ENCODE measurements at regions not wholly inside any gene's neighbourhood (a gene's known extent, or its start where the extent isn't known, plus 50 kb on each side); places are given as distances from the start of the nearest gene placed in this dataset.

GRCh38 chr9:109868722-109869121 is 88.7 kb downstream of the PALM2AKAP2 start:
- Histone ChIP-seq H4K5ac (ENCODE audit: low read depth, low read length) (no peak overlapping the region), H3K56ac (ENCODE audit: extremely low read depth, insufficient read depth, low read length) (no peak overlapping the region), H4K91ac (ENCODE audit: insufficient read depth, low read depth, low read length) (no peak overlapping the region), H3K27ac (ENCODE audit: insufficient read depth, low read length) (no peak overlapping the region), H3K27me3 (ENCODE audit: control insufficient read depth, insufficient read depth, low read length) (no peaks in the 10 kb centered on the region), H3K23ac (ENCODE audit: low read depth, low read length) (no peak overlapping the region), H3K4me2 (ENCODE audit: low read depth, low read length) (no peak overlapping the region), H3K36me3 (ENCODE audit: control insufficient read depth, insufficient read depth, low read length) (0 out of 2 replicates have a peak, but pooled peaks cover 2% of the 10 kb centered on the region), H2AK9ac (replicated peaks; ENCODE audit: low read depth, low read length, poor library complexity) (no peak overlapping the region), H4K20me1 (ENCODE audit: insufficient read depth, low read length) (peaks cover 26% of the 10 kb centered on the region; the same call in 1 of the 2 replicates), H2BK120ac (ENCODE audit: low read depth, low read length) (no peak overlapping the region), H3K79me1 (ENCODE audit: low read depth in 1 of 2, low read length in 2 of 2) (peaks cover 26 to 55% of the 10 kb centered on the region in 2 experiments), H3K4me1 (ENCODE audit: control insufficient read depth, insufficient read depth, low read length) (peaks cover 6% of the 10 kb centered on the region), H3K9ac (ENCODE audit: low read depth, low read length) (no peak overlapping the region), H2AK5ac (ENCODE audit: low read depth, low read length) (no peak overlapping the region), H3K9me1 (ENCODE audit: insufficient read depth, low read length) (peaks cover 10% of the 10 kb centered on the region; the same call in 1 of the 2 replicates), H2BK15ac (ENCODE audit: low read depth, low read length) (no peak overlapping the region), H2BK20ac (ENCODE audit: low read depth, low read length) (no peak overlapping the region), H2AFZ (replicated peaks; ENCODE audit: low read length, poor library complexity) (no peak overlapping the region), H3K4ac (ENCODE audit: low read depth, low read length) (no peak overlapping the region), H2BK5ac (ENCODE audit: low read depth, low read length, poor library complexity, severe bottlenecking) (no peak overlapping the region), H3K14ac (replicated peaks; ENCODE audit: low read depth, low read length) (no peak overlapping the region), H3K9me3 (ENCODE audit: control insufficient read depth, insufficient read depth, low read length) (no peaks in the 10 kb centered on the region), H3K4me3 (ENCODE audit: insufficient read depth, low read depth, low read length) (no peak overlapping the region), H3K18ac (ENCODE audit: low read depth, low read length) (no peak overlapping the region), H4K8ac (ENCODE audit: low read depth in 2 of 2, low read length in 2 of 2) (no peak overlapping the region)
- no peak for DNase-seq
- WGBS, 2 experiments (ENCODE audit: extremely low coverage in 2 of 2, insufficient read length in 1 of 2): no CpG with 5 or more reads among the region's 3 CpGs
- dilution Hi-C loops (cut with HindIII; ENCODE audit: low sequenced_read_pairs, unreplicated experiment): no loop called here
- TF ChIP-seq ELK1 (IDR thresholded peaks at IDR 0.05; ENCODE audit: borderline replicate concordance, low read depth, low read length) (no peak), FOS (IDR thresholded peaks at IDR 0.05; ENCODE audit: low read depth, low read length) (no peak), SMC3 (IDR thresholded peaks at IDR 0.05; ENCODE audit: low read depth, low read length) (no peak), MAZ (IDR thresholded peaks at IDR 0.05; ENCODE audit: borderline replicate concordance, low read depth, low read length) (no peak), MXI1 (IDR thresholded peaks at IDR 0.05; ENCODE audit: borderline replicate concordance, low read depth, low read length) (no peak), BHLHE40 (IDR thresholded peaks at IDR 0.05; ENCODE audit: low read depth, low read length) (no peak), MAFK (IDR thresholded peaks at IDR 0.05; ENCODE audit: low read depth, low read length) (no peak), RFX5 (IDR thresholded peaks at IDR 0.05; ENCODE audit: low read depth, low read length) (no peak), RCOR1 (IDR thresholded peaks at IDR 0.05; ENCODE audit: insufficient replicate concordance, low read length) (no peak), CHD1 (IDR thresholded peaks at IDR 0.05; ENCODE audit: low read depth, low read length) (no peak), NFE2L2 (IDR thresholded peaks at IDR 0.05; ENCODE audit: low read depth, low read length) (no peak), RAD21 (IDR thresholded peaks at IDR 0.05; ENCODE audit: low read length) (no peak), CEBPB (IDR thresholded peaks at IDR 0.05; ENCODE audit: low read depth, low read length) (no peak), POLR2A (IDR thresholded peaks at IDR 0.05; ENCODE audit: low read depth, low read length) (no peak)
- TF ChIP-seq, protein P1, sequence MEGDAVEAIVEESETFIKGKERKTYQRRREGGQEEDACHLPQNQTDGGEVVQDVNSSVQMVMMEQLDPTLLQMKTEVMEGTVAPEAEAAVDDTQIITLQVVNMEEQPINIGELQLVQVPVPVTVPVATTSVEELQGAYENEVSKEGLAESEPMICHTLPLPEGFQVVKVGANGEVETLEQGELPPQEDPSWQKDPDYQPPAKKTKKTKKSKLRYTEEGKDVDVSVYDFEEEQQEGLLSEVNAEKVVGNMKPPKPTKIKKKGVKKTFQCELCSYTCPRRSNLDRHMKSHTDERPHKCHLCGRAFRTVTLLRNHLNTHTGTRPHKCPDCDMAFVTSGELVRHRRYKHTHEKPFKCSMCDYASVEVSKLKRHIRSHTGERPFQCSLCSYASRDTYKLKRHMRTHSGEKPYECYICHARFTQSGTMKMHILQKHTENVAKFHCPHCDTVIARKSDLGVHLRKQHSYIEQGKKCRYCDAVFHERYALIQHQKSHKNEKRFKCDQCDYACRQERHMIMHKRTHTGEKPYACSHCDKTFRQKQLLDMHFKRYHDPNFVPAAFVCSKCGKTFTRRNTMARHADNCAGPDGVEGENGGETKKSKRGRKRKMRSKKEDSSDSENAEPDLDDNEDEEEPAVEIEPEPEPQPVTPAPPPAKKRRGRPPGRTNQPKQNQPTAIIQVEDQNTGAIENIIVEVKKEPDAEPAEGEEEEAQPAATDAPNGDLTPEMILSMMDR (conservative IDR thresholded peaks at IDR 0.05; ENCODE audit: low read depth, low read length): no peak
- TF ChIP-seq, protein P2, sequence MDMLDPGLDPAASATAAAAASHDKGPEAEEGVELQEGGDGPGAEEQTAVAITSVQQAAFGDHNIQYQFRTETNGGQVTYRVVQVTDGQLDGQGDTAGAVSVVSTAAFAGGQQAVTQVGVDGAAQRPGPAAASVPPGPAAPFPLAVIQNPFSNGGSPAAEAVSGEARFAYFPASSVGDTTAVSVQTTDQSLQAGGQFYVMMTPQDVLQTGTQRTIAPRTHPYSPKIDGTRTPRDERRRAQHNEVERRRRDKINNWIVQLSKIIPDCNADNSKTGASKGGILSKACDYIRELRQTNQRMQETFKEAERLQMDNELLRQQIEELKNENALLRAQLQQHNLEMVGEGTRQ (IDR thresholded peaks at IDR 0.05; ENCODE audit: low read depth, low read length): no peak
- in situ Hi-C loops (cut with MboI; ENCODE audit: low sequenced_read_pairs): no loop called here
- intact Hi-C loops (cut with micrococcal nuclease): no loop called here
- ChIA-PET CTCF (interaction anchor here (2.1 kb wide), 1 partner anchor 9 kb away, joined by 7 read pairs; no protein-coding TSS in a partner anchor), POLR2A (ENCODE audit: unreplicated experiment) (no interaction called here)
- ATAC-seq (ENCODE audit: low read depth): no peak
- no TSS peak for BruUV-seq (replicated peaks)

All from IMR-90 (cell line).